ENCODE measurements at regions not wholly inside any gene's neighbourhood (a gene's known extent, or its start where the extent isn't known, plus 50 kb on each side); places are given as distances from the start of the nearest gene placed in this dataset.
A peak's percentile ranks its signal among the peaks of the same experiment; 100 is the strongest.
"Not testable (repeated sequence)": the region's sequence is repeated elsewhere in the genome, so short reads cannot be mapped to it uniquely, and the experiment has no call there.

- H3K36me3 Mint-ChIP-seq, H3K9me3 Mint-ChIP-seq, H3K4me3 Mint-ChIP-seq, H3K27me3 Mint-ChIP-seq, H3K27ac Mint-ChIP-seq, H3K4me1 Mint-ChIP-seq: not testable (repeated sequence)
Measured at GRCh38 chr12:9428856-9429255, 178.9 kb downstream of the KLRB1 start.

- H3K27ac Mint-ChIP-seq, H3K27me3 Mint-ChIP-seq, H3K4me1 Mint-ChIP-seq, H3K4me3 Mint-ChIP-seq, H3K9me3 Mint-ChIP-seq, H3K36me3 Mint-ChIP-seq: not testable (repeated sequence)
Measured at GRCh38 chr12:9425429-9425828, 182.3 kb downstream of the KLRB1 start.

GRCh38 chr12:9424175-9424740 is 183.5 kb downstream of the KLRB1 start:
- H3K27me3 Mint-ChIP-seq, H3K27ac Mint-ChIP-seq, H3K4me3 Mint-ChIP-seq, H3K9me3 Mint-ChIP-seq, H3K36me3 Mint-ChIP-seq, H3K4me1 Mint-ChIP-seq: not testable (repeated sequence)

GRCh38 chr12:9422689-9423088 is 185.0 kb downstream of the KLRB1 start:
- H3K27ac Mint-ChIP-seq, H3K9me3 Mint-ChIP-seq, H3K4me1 Mint-ChIP-seq, H3K4me3 Mint-ChIP-seq, H3K27me3 Mint-ChIP-seq, H3K36me3 Mint-ChIP-seq: not testable (repeated sequence)

GRCh38 chr12:9421520-9422086 is 186.1 kb downstream of the KLRB1 start:
- H3K27ac Mint-ChIP-seq = peak overlapping the region in 2 of 3 donors; percentile 71 to 84
- H3K4me1 Mint-ChIP-seq, H3K27me3 Mint-ChIP-seq, H3K4me3 Mint-ChIP-seq, H3K36me3 Mint-ChIP-seq, H3K9me3 Mint-ChIP-seq: not testable (repeated sequence)

GRCh38 chr12:9420817-9421519 is 186.7 kb downstream of the KLRB1 start:
- not testable (repeated sequence) for H3K36me3 Mint-ChIP-seq, H3K4me3 Mint-ChIP-seq, H3K4me1 Mint-ChIP-seq, H3K9me3 Mint-ChIP-seq, H3K27me3 Mint-ChIP-seq
- peak overlapping the region in 2 of 3 donors; percentile 71 to 73 for H3K27ac Mint-ChIP-seq

- not testable (repeated sequence) for H3K36me3 Mint-ChIP-seq, H3K4me1 Mint-ChIP-seq, H3K27me3 Mint-ChIP-seq
Measured at GRCh38 chr12:9418669-9419041, 189.1 kb downstream of the KLRB1 start.

GRCh38 chr12:9417947-9418668 is 189.6 kb downstream of the KLRB1 start:
- H3K9me3 Mint-ChIP-seq = not testable (repeated sequence)

More at GRCh38 chr12:9418669-9419041, 189.1 kb downstream of the KLRB1 start:
- not testable (repeated sequence) for H3K4me3 Mint-ChIP-seq, H3K9me3 Mint-ChIP-seq, H3K27ac Mint-ChIP-seq

GRCh38 chr12:9417341-9417740 is 190.4 kb downstream of the KLRB1 start:
- not testable (repeated sequence) for H3K4me3 Mint-ChIP-seq, H3K4me1 Mint-ChIP-seq, H3K27ac Mint-ChIP-seq, H3K27me3 Mint-ChIP-seq, H3K9me3 Mint-ChIP-seq, H3K36me3 Mint-ChIP-seq

More at GRCh38 chr12:9417947-9418668, 189.6 kb downstream of the KLRB1 start:
- not testable (repeated sequence) for H3K36me3 Mint-ChIP-seq, H3K4me1 Mint-ChIP-seq, H3K27ac Mint-ChIP-seq, H3K4me3 Mint-ChIP-seq, H3K27me3 Mint-ChIP-seq

- H3K4me1 Mint-ChIP-seq, H3K36me3 Mint-ChIP-seq, H3K4me3 Mint-ChIP-seq, H3K9me3 Mint-ChIP-seq, H3K27ac Mint-ChIP-seq, H3K27me3 Mint-ChIP-seq: not testable (repeated sequence)
Measured at GRCh38 chr12:9416346-9416745, 191.4 kb downstream of the KLRB1 start.

- H3K36me3 Mint-ChIP-seq, H3K27ac Mint-ChIP-seq, H3K27me3 Mint-ChIP-seq, H3K4me3 Mint-ChIP-seq, H3K9me3 Mint-ChIP-seq: not testable (repeated sequence)
- peaks cover 9 to 11% (median 10%) of the 10 kb centered on the region in 3 donors for H3K4me1 Mint-ChIP-seq
Measured at GRCh38 chr12:9415898-9416297, 191.8 kb downstream of the KLRB1 start.

- not testable (repeated sequence) for H3K27me3 Mint-ChIP-seq, H3K4me3 Mint-ChIP-seq, H3K9me3 Mint-ChIP-seq, H3K36me3 Mint-ChIP-seq
- H3K4me1 Mint-ChIP-seq = peaks cover 9 to 11% (median 10%) of the 10 kb centered on the region in 3 donors
- H3K27ac Mint-ChIP-seq = peak overlapping the region in 1 of 3 donors; percentile 80
Measured at GRCh38 chr12:9413862-9414261, 193.9 kb downstream of the KLRB1 start.

GRCh38 chr12:9412459-9412858 is 195.3 kb downstream of the KLRB1 start:
- Mint-ChIP-seq H3K4me1 (peaks cover 9 to 11% (median 10%) of the 10 kb centered on the region in 3 donors), H3K4me3 (peak overlapping the region in 1 of 4 donors; percentile 83), H3K27ac (peak overlapping the region in 1 of 3 donors; percentile 51)
- H3K36me3 Mint-ChIP-seq, H3K27me3 Mint-ChIP-seq, H3K9me3 Mint-ChIP-seq: not testable (repeated sequence)

- H3K27ac Mint-ChIP-seq = peak overlapping the region; percentile 0 to 65 (median 3)
- H3K9me3 Mint-ChIP-seq, H3K36me3 Mint-ChIP-seq, H3K27me3 Mint-ChIP-seq: not testable (repeated sequence)
- H3K4me1 Mint-ChIP-seq = peaks cover 9 to 11% (median 10%) of the 10 kb centered on the region in 3 donors
- H3K4me3 Mint-ChIP-seq = peak overlapping the region in 2 of 4 donors; percentile 1 to 83
Measured at GRCh38 chr12:9411616-9412268, 196.0 kb downstream of the KLRB1 start.

- H3K4me3 Mint-ChIP-seq, H3K27me3 Mint-ChIP-seq: not testable (repeated sequence)
Measured at GRCh38 chr12:9407425-9407748, 199.2 kb upstream of the PZP start.

More at GRCh38 chr12:9407425-9407748, 199.2 kb upstream of the PZP start:
- H3K4me1 Mint-ChIP-seq = peaks cover 9 to 11% (median 10%) of the 10 kb centered on the region in 3 donors
- not testable (repeated sequence) for H3K9me3 Mint-ChIP-seq, H3K36me3 Mint-ChIP-seq
- peak overlapping the region in 1 of 3 donors; percentile 85 for H3K27ac Mint-ChIP-seq

Data from IgD-negative memory B cell (primary cell).